ENCODE measurements at regions not wholly inside any gene's neighbourhood (a gene's known extent, or its start where the extent isn't known, plus 50 kb on each side); places are given as distances from the start of the nearest gene placed in this dataset.

- TF ChIP-seq ZNF274 (IDR thresholded peaks at IDR 0.05; ENCODE audit: low read depth, low read length) (no peak), YY1 (IDR thresholded peaks at IDR 0.05; ENCODE audit: insufficient read depth, insufficient read length) (no peak)
These were observed 221.0 kb downstream of the ASCL1 start for GRCh38 chr12:103178366-103179080.

Measured in NT2/D1 (cell line).